NCI-H1436 (cell line): ENCODE measurements at regions not wholly inside any gene's neighbourhood (a gene's known extent, or its start where the extent isn't known, plus 50 kb on each side); places are given as distances from the start of the nearest gene placed in this dataset.
"Not testable (repeated sequence)": the region's sequence is repeated elsewhere in the genome, so short reads cannot be mapped to it uniquely, and the experiment has no call there.

Experiments used
- DNase-seq: peaks from one replicate; lab custom pipeline; 2025; lab: John Stamatoyannopoulos, UW

DNA sequence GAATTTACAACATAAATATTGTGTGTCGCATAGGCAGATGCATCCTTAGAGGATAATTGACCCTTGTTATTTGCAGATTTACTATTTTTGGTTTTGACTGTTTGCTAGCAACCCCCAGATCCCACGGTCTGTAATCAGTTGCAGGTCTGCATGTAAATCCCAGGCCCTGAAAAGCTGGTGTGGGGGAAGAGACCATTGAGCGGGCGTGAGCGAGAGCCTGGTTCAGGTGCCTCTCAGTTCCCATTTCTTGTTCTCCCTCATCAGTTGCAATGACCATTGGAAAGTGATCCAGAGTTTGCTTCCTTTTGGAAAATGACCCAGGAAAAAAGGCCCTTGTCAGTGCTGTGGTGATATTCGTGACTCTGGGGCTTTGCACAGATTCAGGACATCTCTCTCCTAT lies 238.9 kb downstream of the UACA start:
- DNase-seq = no peak

DNA sequence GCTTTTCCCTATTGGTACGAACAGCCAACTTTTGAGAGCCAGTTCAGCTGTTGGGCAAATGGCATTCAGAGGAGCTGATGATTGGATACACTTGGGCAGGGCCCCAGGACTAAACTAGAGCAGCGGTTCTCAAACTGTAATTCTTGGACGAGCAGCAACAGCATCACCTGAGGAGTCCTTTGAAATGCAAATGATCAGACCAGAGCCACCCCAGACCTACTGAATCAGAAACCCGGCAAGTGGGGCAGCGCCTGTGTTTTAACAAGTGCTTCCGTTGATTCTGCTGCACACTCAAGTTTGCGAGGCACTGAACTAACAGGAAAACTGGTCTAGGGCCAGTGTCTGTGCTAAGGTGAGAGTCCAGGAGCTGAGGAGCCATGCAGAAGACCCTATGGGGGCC lies 239.7 kb downstream of the UACA start:
- DNase-seq = no peak

DNA sequence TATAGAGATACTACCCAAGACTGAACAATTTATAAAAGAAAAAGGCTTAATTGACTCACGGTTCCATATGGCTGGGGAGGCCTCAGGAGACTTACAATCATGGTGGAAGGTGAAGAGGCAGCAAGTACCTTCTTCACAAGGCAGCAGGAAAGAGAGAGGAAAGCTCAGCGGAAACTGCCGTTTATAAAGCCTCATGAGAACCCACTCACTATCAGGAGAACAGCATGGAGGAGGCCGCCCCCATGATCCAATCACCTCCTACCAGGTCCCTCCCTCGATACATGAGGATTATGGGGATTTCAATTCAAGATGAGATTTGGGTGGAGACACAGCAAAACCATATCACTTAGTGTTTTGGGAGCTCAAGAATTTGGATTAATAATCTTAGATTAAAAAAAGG lies 240.2 kb downstream of the UACA start:
- no peak for DNase-seq

DNA sequence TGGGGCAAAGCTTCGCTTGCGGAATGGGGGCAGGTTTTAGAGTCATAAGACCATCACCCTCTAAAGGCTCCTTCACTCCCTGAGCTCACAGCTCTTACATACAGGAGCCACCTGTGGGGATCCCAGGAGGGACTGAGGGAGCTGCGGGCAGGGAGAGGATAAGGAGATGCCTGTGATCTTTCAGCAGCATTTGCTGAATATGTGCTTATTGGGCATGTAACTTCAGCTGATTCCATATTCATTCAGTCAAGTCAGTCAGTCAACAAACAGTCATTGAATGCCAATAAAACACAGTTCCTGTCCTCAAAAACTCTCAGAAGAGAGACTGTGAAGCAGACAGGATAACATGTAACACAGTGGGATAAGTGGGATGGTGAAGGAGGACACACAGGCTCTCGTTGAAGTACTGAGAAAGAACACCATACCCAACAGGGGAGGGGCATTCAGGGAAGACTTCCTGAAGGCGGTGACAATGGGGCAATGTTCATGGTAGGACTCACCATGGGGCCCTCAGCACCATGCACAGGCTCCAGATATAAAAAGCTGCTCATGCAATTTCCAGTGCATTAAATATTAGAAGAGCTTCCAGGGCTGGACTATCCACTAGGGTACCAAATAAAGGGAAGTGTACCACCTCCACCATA lies 240.9 kb downstream of the UACA start:
- no peak for DNase-seq

DNA sequence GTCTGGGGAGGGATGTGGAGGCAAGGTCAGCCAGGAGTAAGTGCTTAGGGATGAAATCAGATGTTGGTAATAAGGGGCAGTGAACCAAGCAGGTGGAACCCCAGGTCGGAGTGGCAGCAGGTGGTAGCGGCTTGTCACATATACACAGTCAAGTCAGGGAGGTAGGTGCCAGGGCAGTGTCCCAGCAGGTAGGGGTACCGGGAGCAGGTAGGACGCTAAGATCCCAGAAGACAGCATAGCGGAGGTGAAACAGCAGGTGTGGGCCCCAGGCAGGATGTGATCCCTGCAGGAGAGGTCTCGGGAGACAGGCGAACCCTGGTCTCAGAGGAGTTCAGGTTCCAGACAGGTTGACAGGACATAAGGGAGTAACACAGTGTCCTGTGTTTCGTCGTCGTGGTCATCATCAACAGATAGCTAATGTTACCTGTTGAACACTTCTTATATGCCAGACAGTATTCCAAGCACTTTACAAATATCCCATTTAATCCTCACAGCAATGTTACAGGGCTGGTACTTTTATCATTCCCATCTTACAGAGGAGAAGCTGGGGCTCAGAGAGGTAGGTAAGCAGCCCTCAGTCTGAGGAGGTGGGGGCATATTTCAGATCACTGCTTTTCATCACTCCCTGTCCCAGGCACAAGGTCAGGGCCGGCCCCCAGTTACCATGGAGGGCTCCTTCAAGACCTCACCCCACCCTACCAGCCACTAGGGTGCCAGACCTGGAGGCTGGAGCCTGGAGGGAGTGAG lies 241.6 kb downstream of the UACA start:
- DNase-seq = no peak

DNA sequence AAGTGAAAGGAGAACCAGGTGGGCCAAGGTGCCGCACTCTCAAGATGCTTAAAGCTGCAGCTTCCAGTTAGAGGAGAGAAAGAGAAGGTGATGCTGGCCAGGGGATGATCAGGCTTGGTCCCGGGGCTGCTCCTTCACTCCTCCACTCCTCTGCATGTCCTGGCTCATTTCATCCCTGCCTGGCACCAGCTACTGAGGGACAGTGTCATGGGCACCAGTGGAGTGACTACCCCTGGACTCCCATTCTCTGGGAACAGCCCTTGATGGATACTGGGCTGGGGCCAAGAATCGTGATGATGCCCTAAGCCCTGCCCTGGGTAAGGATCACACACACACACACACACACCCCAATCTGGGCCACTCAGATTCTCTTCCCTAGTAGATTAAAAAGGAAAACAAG lies 243.7 kb downstream of the UACA start:
- no peak for DNase-seq

DNA sequence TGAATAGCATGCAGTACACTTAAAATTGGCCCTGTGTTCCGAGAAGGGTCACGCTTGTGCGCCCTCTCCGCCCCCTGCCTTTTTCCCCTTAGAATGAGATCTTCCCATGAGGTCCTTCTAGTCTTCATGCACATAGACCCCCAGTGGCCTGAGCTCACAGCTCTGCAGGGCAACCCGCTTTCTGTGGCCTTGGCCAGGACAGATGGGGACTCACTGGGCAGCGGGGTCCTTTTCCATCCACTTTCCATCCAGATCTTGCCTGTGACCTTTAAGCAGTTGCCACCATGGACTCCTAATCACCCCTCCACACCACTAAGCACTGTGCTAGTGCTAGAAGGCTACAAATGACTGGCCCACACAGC lies 244.4 kb downstream of the UACA start:
- DNase-seq = no peak

DNA sequence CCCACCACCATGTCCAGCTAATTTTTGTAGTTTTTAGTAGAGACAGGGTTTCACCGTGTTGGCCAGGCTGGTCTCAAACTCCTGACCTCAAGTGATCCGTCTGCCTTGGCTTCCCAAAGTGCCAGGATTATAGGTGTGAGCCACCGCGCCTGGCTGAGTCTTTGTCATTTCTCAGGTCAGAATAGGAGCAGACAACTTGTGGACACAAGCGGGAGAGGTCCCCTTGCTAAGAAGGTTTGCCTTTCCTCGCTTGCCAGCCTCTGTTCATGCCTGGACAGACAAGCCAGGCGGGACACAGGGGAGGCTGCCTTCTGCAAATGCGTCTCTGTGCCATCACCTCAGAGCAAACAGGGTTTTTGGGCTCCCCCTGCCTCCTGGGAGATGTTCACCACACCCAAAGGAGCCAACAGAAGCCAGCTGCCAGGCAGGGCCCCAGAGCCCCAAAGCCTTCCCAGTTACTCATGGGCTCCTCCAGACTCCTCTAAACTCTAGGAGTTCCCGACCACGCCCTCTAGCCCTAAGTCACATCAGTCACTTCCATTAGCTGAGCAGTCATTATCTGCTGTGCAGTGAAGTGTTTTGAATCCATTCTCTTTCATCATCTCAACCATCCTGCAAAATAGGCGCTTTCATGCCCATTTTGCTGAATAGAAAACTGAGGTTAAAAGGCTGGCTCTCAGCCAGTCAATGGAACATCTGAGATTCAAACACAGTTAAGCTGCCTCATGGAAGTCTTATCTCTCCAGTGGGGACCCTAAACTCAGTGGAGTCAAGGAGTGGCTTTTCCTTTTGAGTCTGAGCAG lies 245.0 kb downstream of the UACA start:
- DNase-seq = no peak

DNA sequence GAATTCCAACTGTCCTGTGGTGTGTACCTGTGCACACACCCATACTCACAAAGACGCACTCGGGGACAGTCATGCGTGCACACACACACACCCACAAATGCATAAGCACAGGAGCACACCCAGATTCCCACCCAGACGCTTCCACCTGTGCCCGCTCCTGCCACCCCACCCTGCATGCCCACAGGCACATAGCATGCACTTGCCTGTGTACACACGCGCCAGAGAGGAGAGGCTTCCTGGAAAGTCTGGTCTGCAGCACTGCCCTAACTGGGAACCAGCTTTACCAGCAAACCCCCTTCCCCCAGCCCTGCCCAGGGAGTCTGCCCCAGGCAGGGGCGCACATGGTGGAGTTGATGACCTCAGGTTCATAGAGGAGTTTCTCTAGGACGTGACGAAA lies 246.2 kb downstream of the UACA start:
- no peak for DNase-seq

DNA sequence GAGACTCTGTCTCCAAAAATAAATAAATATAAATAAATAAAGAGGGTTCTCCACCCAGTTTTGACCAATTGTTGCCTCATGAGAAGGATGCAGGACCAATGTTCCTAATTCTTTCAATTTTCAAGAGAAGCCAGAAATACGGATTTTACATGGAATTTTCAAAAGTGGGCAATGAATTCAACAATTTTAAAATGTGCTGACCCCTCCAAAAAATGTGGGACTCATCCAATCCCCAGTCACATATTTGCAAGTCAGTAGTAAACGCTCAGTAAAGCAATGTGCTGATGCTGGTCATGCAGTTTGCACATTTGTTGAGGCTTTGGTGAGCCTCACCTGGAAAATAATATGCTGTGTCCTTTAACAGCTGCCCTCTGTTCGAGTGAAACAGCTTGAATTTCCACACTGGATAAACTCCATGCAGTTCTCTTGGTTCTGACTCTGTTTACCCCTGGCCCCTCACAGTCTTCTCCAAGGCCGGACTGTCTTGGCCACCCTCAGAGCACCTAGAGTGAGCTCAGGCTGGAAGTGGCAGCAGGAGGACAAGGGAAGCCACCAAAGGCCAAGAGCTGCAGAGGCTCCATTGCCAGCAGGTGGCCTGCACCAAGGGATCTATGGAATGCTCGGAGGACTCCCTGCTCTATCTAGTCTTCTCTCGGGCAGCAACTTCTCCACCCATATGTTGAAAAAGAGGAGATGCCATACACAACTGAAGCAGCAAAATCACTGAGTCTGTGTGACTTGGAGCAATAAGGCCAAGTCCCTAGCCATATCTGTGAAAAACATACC lies 246.8 kb downstream of the UACA start:
- no peak for DNase-seq

DNA sequence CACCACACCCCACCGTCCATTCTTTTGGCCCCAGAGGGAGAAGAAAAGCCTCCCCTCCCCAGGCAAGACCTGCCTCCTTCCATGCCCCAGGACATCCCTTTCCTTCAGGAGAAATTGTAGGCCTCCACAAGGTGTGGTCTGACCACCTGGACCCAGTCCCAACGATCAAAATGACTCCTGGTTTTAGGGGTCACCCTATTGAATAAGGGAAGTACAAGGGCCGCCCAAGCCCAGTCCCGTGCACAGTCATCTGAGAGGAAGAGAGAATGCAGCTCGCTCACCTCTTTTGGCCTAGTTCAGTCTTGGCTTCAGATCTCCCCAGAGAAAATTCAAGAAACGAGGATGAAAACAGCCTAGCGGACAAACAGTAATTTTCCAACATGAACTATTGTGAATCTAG lies 249.1 kb downstream of the UACA start:
- no peak for DNase-seq

DNA sequence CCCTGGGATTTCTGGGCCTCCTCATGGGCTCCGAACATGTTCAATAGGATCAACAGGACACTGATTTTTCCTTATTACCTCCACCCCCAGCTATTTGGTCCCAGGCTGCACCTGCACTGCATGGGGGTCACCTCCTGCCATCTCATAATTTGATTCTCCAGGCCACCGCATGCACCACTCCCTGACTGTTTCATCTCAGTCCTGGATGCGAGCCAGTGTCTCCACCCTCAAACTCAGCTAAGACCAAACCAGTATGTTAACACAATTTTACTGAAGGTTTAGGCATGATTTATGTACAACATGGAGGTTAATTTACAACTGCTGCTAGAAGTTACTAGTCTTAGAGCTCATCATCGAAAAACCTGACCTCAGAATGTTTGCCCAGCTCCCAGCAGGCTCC lies 249.5 kb downstream of the UACA start:
- DNase-seq = no peak

DNA sequence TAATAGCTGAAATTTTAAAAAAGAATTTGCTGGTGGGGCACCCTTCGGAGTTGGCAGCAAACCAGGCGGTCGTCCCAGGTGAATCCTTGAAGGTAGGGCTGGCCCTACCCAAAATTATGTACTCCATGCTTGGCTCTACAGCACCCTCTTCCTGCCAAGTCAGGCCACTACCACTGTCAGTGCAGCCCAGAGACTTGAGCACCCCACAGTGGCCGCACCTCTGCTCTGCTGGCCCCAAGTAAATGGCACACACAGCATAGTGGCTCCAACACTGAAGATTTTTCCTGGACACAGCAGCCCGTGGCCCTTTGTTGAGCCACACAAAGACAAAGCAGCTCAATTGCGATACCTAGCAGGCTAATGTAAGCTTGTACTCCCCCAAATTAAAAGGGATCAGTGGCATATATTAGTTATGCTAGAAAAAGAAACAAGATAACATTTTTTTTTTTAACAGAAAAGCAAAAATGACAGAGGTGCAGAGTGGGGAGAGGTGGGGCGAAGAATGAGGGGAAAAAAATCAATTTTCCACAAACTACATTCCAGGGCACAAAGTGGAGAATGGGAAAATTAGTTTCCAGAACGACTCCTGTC lies 250.5 kb downstream of the UACA start:
- no peak for DNase-seq

DNA sequence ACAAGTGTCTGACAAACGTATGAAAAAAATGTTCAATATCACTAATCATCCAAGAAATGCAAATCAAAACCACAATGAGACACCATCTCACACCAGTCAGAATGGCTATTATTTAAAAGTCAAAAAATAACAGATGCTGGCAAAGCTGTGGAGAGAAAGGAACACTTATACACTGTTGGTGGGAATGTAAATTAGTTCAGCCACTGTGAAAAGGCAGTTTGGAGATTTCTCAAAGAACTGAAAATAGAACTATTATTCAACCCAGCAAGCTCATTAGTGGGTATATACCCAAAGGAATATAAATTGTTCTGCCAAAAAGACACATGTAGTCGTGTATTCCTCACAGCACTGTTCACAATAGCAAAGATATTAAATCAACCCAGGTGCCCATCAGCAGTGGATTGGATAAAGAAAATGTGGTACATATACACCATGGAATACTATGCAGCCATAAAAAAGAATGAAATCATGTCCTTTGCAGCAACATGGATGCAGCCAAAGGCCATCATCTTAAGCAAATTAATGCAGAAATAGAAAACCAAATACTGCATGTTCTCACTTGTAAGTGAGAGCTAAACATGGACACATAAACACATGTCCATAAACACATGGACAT lies 251.3 kb downstream of the UACA start:
- DNase-seq = not testable (repeated sequence)

DNA sequence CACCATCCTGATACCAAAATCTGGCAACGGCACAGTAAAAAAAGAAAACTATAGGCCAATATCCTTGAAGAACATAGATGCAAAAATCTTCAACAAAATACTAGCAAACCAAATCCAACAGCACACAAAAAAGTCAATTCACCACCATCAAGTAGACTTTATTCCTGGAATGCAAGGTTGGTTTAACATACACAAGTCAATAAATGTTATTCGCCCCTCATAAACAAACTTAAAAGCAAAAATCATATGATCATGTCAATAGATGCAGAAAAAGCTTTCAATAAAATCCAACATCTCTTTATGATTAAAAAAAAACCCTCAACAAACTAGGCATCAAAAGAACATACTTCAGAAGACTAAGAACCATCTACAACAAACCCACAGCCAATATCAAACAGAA lies 252.9 kb downstream of the UACA start:
- no peak for DNase-seq

DNA sequence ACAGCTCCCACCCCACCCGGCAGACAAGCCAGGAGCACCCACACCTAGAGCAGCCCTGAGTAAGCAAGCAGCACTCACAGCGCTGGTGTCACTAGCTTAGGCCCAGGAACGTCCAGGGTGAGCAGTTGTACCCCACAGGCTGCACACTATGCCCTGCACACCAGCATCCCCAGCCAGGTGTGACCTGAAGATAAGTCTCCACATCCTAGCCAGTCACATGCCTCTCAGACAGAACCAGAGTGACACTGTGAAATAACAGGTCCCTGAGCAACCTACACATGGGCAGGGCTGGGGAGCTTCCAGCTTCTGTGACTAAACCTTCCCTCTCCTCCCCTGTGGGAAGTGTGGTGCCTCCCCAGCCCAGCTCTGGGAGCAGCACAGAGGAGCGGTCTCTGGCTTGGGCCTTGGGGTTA lies 253.6 kb downstream of the UACA start:
- DNase-seq = no peak

DNA sequence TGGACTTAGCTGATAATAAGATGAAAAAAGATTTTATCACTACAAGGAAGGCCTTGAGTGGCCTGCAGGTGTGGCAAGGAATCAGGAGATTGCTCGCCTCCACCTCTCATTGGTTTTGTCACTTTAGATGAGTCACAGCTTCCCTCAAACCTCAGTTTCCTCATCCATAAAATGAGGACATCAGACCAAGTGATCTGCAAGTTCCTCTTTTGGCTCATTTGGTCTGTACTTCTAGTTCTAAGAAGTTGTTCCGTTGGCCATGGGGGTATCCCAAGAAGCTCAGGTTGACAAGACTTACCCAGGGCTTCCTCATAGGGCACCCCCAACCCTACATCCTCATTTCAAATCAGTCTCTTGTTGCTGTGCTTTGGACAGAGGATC lies 254.1 kb downstream of the UACA start:
- DNase-seq = no peak

DNA sequence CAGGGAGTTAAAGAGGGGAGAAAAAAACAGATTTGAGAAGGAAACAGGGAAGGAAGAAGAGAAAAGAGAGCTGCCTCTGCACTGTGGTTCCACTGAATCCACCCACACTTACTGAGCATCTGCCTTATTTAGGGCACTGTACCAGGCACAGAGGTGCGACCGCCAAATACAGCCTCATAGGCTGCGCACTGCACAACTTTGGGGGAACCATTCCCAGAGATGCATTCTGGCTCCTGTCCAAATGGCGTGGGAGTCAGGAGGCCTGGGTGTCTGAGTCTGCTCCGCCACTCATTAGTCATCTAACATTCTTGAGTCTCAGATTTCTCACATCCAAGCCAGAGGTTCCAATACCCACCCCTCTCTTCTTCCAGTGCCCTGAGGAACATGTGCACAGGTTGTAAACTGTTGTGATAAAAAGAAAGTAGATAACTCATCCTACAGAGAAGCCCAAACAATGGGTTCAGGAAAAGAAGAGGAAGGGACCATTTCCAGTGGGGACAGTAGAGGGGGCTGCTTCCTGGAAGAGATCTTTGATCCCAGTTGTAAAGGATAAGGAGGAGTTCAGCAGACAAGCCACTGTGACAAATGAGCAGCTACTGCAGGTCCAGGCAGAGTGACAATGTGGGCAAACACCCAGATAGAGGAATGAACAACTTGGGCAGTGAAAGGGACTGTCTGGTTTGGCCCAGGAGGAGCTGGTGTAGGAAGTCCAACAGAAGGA lies 254.6 kb downstream of the UACA start:
- DNase-seq = no peak

DNA sequence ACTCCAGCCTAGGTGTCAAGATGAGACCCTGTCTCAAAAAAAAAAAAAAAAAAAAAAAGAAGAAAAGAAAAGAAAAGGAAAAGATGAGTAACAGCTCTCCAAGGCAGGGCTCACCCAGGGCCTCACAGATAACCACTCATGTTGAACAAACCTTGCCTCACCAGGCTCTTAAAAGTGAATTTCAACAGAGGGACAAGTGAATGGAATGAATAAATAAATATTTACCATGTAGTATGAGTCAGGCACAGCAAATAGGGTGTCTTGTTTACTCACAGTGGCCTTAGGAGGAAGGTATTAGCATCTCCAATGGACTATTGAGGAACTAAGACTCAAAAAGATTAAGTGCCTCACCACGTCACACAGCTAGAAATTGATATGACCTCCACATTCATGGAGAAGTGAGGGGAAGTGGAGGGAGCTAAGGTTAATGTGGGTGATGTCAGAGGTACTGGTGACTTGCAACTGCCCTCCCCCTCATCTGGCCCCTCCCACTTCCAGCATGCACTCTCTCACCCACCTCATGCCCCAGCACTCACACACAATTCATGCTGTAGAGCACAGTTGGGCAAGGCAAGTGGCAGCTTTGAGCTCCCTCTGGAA lies 255.5 kb downstream of the UACA start:
- no peak for DNase-seq
